RPMI8226 (cell line): ENCODE measurements at regions not wholly inside any gene's neighbourhood (a gene's known extent, or its start where the extent isn't known, plus 50 kb on each side); places are given as distances from the start of the nearest gene placed in this dataset.

Experiments
- DNase-seq: peaks from one replicate; pipeline ENCODE4 v3.0.0-alpha.2; 2015

DNA sequence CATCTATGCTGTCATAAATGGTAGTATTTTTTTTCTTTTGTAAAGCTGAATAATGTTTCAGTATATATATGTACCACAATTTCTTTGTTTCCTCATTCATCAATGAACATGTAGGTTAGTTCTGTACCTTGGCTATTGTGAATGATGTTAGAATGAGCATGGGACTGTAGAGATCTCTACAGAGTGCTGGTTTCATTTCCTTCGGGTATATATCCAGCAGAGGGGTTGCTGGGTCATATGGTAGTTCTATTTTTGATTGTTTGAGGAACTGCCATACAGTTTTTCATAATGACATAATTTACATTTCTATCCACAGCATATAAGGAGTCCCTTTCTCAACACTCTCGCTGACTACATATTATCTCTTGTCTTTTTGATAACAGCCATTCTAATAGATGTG is 243.5 kb downstream of the CDH7 start:
- no peak for DNase-seq

DNA sequence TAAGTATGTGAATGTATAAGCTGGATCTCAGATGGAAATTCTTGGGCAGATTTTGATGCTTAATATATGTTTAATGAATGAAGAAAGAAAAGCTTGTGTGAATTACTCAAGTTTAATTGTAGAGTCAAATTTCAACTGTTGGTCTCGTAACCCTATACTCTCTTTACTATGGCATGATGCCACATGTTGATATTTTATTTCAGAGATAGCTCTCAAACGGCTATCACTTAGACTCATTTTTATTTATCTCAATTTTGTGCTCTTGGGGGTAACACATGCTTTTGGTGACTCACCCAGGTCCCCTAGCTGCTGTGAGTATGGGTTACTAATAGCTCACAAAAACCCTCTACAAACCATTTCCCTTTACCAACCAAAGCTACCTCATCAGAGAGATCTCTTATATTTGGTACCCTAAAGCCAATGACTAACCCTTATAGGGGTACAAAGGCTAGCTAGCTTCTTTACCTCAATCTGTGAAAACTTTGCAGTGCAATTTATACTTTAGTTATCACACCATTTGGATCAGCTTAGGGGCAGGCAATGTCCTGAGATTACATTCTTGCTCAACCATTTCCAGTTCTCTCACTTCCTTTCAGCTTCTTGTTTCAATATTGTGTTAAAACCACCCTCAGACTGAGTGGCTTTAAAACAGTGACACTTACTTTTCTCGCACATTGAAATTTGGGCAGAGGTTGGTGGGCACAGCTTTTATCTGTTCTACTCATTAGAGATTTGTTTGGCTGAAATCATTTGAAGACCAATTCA is 240.3 kb downstream of the CDH7 start:
- no peak for DNase-seq

DNA sequence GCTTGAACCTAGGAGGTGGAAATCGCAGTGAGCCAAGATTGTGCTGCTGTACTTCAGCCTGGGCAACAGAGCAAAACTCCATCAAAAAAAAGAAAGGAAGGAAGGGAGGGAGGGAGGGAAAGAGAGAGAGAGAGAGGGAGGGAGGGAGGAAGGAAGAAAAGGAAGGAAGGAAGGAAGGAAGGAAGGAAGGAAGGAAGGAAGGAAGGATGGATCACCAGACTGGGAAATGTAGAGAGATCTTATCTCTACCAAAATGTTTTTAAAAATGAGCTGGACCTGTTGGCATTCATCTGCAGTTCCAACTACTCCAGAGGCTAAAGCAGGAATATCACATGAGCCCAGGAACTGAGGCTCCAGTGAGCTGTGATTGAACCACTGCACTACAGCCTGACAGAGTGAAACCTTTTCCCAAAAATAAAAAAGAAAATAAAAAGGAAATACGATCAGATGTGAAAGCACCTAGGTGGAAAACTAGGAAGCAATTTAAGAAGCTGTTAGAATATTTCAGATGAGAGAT is 239.4 kb downstream of the CDH7 start:
- no peak for DNase-seq

DNA sequence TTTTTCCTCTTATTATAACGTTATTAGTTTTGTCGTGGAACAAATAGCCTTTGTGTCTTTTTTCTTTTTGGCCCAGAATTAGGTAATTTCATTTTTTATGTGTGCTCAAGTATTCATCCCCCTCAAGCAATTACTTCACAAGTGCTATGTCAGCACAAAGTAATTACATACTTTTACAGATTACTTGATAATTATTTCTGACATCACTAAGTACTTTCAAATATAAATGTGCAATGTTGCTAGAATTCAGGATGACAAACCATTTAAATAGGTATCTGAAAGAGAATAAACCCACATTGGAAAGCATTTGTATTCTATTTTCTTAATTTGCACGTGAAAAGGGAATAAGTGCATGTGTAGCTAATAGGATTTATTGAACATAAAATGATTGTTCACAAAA is 238.2 kb downstream of the CDH7 start:
- no peak for DNase-seq

DNA sequence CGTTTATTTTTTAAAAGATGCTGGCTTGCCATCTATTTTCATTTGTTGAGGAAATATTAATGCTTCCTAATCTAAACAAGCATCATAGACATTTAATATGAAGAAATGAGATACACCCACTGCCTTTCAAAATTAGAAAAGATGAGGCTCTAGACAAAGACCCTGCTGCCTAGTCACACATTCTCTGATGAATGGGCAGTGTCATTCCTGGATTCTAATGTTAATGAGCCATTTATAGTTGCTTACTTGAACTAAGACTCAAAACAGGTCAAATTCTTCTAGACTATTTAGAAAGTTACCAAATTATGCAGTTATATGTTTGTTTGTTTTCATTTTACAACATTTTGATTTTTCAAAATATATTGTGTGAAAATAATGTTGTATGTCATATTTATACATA is 237.6 kb downstream of the CDH7 start:
- DNase-seq = no peak

DNA sequence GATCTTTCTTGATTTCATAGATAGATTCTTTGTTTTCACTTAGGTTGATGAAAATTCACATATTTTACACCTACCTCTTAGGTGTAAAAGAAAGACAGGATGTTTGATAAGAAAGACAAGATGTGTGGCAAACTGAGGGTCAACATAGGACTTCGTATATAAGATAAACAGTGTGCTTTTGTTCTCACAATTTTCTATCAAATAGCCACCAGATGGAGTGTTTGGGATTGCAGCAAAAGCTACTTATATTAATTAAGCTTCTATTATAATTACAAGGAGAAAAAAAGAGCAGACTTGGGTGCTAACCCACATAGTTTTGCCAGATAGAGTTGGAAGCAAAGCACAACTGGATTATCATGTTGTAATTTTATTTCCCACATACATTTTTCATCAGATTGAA is 232.9 kb downstream of the CDH7 start:
- no peak for DNase-seq

DNA sequence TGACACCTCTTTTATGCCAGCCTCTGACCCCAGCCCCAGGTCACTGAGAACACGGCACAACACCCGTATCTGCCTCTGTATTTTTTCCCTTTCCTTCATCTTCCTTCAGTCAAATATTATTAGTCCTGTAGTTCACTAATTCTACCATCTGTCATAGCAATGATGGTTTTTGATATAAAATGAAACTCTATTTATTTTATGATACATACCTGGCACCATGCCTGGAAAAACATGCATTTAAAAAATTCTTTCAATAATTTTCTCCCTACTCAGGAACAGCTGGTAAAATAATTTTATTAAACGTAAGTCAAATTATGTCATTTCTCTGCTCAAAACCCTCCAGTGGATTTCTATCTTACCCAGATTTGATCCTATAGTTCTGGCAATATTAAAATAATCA is 224.7 kb downstream of the CDH7 start:
- DNase-seq = no peak

DNA sequence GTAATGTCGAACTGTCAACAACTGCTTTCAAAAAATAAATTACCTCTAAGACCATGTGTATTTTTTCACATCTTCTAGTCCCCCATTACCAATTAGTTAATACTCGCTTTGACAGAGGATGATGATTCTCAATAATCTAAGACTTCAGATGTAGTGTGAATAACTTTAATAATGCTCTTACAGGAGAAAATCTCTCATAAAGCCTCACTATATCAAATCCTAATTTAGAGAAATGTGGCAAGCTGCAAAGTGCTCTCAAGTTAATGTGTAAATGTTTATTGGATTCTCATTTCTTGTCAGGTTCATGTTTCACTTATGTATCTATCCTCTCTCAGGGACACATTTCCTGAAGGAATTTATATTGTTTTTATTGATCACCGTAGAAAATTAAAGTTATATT is 223.9 kb downstream of the CDH7 start:
- DNase-seq = no peak

DNA sequence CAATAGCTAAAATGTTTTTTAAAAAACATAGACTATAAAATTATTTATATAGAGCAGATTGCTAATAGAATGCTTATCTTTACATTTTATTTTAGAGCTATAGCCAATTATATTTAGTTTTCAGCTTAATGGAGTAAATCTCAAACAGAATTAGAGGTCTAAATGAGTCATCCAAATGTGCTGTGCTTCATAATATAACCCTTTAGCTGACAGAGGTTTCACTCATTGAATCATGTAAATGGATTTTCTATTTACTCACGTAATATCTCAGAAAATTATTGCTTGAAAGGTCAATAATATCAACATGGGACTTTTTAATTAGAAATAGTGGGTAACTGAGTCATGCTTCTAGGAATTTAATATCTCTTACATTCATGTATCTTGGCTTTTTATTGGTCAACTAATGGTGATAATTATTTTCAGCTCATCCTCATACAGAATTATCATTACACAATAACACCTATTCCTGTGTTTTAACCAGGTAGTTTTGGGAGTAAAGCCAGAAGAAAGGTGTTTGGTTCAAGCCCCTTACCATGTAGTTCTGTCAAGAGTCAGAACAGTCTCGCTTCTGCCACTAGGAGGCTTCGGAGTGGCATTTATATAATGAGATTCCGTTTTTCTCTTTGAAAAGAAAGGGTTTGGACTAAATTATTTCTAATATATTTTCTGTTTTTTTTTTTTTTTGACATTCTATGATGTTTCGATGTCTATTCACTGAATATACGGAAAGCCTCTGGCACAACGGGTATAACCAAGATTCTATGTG is 217.6 kb downstream of the CDH7 start:
- DNase-seq = peak; percentile 15

DNA sequence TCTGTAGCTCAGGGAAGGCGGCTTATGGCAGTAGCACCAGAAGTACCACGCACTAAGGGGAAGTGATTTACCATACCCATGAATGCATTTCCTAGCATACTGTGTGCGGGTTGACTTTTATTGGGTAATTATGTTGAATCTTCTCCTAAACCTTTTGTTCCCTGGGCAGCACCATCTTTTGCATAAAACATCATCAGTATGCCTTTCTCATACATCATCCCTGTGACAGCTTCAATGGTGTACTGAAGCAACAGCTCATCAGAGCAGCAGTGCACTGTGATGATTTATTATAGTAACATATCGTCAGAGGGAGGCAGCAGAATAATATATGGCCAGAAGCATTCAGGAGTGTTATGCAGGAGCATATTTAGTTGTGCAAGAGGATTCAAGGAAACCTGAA is 204.9 kb downstream of the CDH7 start:
- DNase-seq = no peak

DNA sequence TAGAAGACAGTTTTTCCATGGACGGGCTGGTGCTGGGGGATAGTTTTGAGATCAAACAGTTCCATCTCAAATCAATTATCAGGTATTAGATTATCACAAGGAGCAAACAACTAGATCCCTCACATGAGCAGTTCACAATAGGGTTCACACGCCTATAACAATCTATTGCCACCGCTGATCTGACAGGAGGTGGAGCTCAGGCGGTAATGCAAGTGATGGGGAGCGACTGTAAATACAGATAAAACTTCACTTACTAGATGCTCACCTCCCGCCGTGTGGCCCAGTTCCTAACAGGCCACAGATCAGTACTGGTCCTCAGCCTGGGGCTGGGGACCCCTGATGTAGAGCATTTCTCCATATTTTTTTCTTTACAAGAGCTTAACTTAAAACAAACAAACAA is 203.6 kb downstream of the CDH7 start:
- DNase-seq = no peak

DNA sequence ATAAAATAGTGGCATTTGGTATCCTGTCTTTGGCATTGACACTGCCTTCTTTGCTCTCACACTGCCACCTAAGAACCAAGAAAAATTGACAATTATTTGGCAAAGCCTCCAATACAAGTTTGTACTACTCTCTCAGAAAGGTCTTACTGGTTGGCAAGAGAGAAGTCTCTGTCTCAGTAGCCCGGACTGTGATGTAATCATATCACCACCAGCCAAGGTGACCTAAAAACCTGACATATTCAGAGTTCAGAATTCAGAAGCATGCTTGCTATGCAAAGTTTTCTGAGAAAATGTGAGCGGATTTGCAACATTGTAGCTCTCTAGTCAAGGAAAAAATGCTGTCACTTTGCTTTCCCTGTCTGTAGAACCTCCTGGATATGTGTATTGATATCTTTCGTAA is 196.0 kb downstream of the CDH7 start:
- no peak for DNase-seq

DNA sequence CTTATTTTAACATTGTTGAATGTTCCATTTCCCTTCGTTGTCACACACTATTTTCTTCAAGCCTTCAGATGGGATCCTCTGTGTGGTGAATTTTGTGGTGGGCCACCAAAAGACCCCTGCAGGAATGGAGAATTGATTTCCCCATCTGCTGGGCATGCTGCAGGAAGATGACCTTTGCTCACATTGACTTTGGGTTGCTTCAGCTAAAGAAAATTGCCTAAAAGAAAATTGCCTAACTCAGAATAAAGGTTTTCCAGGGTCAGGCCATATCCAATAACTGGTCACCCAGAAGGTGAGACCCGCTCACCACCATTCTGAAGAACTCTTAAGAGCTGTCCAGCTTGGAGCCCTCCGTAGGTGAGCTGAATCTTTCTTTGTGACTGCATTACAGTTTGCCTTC is 192.5 kb downstream of the CDH7 start:
- no peak for DNase-seq

DNA sequence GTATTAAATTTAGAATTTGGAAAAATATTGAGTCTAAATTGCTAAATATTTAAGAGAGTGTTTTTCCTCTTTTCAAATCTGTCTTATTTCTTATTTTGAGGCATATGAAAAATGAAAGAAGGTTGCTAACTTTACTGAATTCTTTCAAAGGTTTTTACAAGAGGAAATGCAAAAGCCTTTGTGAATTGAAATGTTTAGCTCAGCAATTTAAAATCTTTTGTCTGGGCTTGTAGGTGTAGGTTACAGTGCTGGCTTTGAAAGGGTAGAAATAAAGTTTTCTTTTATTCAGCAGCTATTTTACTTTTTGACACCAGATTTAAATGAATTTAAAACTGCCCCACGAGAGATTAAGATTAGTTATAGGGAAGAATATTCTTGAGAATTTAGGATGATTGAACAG is 192.0 kb downstream of the CDH7 start:
- DNase-seq = no peak

DNA sequence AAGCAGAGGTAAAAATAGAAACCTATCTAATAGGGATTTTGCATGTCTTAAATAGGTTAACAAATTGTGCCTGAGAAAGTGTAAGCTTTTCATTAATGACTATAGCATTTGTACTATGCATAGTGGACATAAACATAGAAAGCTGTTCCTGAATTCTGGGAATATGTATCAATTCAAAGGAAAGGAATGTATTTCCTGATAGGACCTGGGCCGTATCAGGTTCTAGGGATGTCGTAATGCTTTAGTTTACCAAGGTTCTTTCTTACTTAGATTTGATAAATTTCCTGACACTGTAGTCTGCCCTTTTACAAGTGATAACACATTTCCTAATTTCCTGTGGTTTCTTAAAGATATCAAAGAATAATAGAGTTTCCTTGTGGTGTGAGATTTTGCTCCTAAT is 191.3 kb downstream of the CDH7 start:
- no peak for DNase-seq

DNA sequence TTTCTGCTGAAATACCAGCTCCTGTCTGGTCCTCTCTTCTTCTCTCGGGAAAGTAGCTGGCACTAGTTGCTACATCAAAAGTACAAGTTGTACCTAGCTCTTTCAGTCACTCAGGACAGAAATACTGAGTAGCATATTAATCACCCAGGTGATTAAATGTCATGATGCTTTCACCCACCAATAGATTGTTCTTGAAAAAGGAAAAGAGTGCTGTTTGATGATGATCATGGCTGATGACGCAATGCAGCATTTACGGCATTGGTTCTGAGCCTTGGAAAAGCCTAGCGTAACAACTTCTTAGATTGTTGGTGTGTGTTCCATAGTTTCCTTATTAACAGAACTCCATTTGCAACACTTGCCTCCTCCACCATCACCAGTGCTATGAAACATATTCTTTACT is 190.7 kb downstream of the CDH7 start:
- DNase-seq = no peak
